Renal pelvis (tissue), 1 donor: ENCODE measurements at regions not wholly inside any gene's neighbourhood (a gene's known extent, or its start where the extent isn't known, plus 50 kb on each side); places are given as distances from the start of the nearest gene placed in this dataset.
A peak's percentile ranks its signal among the peaks of the same experiment; 100 is the strongest.

Source experiments
- DNase-seq: peaks from one replicate; pipeline ENCODE4 v3.0.0-alpha.2; 2013

GRCh38 chr9:111195766-111196165, 134.3 kb downstream of the OR2K2 start:
- no peak for DNase-seq

GRCh38 chr9:111193095-111193494, 136.9 kb downstream of the OR2K2 start:
- DNase-seq, result no peak

DNA sequence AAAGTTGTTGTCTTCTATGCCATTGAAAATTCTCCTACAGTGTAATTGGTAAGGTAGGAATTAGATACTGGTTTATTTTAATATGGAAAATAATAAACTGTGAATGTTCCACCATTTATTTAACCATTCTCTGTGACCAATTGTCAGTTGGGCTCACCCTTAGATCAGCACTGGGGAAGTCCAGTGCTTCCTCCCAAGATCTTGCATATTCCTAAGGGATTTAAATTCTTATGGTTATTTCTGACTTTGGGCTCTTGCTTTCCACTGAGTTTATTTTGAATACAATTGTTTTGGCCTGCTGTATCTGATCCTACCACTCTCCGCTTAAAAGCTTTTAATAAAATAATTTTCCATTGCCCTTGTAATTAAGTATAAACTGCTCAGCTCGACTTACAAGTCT, 137.4 kb downstream of the OR2K2 start:
- no peak for DNase-seq

GRCh38 chr9:111190347-111190746, 139.7 kb downstream of the OR2K2 start:
- DNase-seq, result no peak

DNA sequence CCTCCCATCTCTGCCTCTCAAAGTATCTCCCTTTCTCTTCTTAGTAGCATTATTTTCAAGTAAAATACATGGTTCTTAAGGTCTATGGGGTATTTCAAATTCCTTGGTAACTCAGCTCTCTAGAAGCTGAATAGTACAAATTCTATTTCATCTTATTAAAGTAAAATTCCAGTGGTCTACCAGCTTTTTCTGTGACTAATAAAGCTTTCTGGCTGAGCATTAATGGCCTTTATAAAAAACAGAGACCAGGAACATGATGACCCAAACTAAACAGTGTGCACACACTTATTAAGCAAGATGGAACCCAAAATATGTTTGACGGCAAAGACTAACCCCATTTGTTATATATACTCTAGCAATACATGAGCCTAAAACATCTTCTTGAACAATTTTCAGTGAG, 142.6 kb downstream of the OR2K2 start:
- no peak for DNase-seq

DNA sequence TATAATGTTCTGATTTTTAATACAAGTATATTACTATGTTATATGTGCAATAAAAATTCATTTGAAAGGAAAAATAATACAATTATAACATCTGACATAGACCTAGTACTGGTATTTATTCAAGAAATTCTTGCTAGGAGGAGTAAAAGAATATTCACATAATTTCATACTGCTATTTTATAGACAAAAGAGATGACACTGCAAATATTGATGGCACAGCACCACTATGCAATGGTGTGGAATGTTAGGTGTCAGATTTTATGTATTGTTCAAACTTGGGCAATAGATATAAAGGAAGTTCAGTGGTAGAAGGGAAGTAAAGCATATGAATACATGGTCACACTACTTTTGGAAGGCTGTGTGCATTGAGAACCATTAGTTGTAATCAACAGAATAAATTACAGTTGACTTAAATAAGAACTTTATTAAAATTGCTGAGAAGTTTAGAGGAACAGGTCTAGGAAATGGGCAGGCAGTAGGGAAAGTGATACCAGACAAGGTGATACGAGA, 143.9 kb downstream of the OR2K2 start:
- DNase-seq, result no peak

DNA sequence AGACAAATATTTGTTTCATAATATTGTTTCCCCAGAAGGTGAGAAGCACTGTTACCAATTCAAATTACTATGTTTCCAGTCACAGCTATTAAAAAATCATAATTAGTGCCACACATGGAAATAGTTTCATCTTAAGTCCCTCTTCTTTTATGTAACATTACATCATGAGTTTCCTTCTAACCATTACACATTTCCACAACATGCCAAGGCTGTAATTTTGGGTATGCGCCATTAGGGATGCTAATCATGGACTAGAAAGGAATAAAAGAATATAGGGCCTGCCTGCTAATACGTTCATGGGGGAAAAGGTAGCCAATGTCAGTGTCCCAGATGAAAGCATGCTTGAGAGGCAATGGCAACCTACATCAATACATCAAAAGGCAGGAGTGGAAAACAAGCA, 142.5 kb upstream of the LPAR1 start:
- DNase-seq, result no peak

- DNase-seq, result no peak
Observed at GRCh38 chr9:111179577-111179976, 141.3 kb upstream of the LPAR1 start.

DNA sequence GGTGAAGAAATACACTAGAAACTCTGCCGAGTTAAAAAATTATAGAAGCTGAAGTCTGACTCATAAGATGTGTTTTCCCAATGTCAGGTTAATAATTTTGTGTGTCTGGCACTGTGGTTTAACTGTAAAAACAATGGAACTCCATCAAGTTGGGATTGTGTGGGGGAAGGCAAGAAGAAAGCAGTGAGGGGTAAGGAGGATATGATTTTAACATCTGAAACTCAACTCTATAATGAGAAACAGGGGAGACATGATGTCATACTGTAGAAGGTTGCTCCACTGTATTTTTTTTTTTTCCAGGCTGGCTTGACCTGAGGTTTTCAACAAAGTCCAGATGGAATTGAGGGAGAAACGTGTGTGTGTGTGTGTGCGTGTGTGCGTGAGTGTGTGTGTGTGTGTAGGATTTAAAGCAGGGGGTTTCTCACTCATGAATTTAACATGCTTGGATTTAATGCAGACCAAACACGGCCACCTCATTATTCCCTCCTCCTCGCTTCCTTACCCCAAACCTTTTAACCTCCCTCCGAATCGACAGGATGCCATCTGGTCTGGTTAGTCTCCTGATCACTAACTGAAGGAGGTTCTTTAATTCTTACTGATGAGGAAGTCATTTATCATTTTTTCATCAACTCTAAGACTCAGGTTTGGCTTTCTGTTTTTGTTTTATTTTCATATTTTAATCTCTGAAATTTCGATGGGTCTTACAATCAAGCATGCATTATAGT, 140.2 kb upstream of the LPAR1 start:
- DNase-seq, result no peak

DNA sequence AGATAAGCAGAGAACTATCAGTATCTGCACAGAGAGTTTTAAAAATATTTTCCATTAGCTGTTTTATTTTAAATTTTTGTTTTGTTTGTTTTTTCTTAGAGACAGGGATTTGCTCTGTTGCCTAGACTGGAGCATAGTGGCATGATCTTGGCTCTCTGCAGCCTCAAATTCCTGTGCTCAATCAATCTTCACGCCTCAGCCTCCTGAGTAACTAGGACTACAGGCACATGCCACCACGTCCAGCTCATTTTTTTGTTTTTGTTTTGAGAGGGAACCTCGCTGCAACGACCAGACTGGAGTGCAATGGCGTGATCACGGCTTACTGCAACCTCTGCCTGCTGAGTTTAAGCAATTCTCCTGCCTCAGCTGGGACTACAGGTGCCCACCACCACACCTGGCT, 138.2 kb upstream of the LPAR1 start:
- DNase-seq, result no peak

DNA sequence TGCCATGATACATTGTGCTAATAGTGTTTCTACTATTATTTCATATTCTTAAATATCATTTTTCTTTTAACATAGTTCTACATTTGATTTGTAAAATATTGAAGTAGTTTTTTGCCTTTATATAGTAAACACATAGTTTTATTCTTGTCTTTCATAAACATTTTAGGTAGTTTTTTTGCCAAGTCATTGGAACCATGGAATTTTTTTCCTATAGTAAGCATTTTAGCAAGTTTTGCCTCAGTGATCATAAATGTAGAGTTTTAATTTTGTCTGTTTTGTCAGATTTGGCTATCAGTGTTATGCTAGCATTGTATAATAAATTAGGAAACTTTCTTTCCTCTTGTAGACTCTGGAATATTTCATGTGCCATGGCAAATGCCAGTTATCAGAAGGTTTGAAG, 137.1 kb upstream of the LPAR1 start:
- DNase-seq, result no peak

GRCh38 chr9:111167341-111167740, 129.1 kb upstream of the LPAR1 start:
- DNase-seq, result no peak

- peak; percentile 76 for DNase-seq
Observed at GRCh38 chr9:111163716-111164389, 125.6 kb upstream of the LPAR1 start.

- no peak for DNase-seq
Observed at GRCh38 chr9:111162026-111162425, 123.8 kb upstream of the LPAR1 start.

GRCh38 chr9:111161015-111161415, 122.7 kb upstream of the LPAR1 start:
- DNase-seq, result no peak

GRCh38 chr9:111158999-111159398, 120.7 kb upstream of the LPAR1 start:
- no peak for DNase-seq

- no peak for DNase-seq
Observed at GRCh38 chr9:111158363-111158762, 120.1 kb upstream of the LPAR1 start.

DNA sequence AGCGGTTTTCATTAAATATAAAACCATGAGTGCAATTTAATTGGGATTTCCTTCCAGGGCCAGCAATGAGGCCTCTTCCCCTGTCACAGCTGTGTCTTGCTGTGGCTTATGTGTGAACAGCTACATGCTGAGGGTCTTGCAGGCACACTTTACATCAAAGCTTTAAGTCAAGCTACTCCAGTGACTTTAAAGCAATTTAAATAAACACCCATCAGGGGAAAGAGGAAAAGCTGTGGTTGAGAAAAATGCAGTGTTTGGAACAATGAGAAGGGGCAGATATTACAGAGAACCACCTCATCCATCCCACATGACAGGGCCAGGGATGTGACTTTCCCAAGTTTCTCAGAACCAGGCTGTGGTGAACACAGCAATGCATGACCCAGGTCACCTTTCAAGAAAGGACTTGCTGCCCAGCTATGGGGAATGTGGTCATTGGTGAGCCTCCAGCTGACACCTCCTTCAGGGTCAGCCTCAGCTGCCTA, 115.9 kb upstream of the LPAR1 start:
- DNase-seq, result no peak

DNA sequence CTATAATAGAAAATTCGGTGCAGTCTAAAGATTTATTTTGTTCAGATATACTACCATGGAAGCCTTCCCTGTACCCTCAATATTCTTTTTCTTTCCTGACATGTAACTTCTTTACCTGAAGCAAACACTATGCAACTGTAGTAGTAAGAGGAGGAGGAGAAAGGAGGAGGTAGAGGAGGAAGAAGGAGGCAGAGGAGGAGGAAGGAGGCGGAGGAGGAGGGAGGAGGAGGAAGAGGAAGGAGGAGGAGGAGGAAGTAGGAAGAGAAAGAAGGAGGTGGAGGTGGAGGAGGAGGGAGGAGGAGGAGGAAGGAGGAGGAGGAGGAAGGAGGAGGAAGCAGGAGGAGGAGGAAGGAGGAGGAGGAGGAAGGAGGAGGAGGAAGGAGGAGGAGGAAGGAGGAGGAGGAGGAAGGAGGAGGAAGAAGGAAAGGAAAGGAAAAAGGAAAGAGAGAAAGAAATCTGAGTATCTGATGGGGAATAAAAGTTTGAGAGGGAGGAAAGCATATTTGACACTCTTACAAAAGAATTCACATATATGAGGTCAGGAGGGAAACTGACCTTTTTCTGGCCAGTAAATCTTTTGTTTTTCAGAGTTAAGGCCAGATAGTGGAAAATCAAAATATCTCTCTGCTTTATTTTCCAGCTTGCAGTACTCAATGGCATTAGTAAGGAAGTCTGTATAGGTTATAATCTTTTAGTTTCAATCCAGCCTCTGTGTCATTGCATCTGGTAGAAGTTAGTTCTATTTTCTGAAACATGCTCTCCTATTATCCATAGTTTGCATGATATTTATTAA, 114.5 kb upstream of the LPAR1 start:
- no peak for DNase-seq

GRCh38 chr9:111151537-111151936, 113.3 kb upstream of the LPAR1 start:
- DNase-seq, result no peak

DNA sequence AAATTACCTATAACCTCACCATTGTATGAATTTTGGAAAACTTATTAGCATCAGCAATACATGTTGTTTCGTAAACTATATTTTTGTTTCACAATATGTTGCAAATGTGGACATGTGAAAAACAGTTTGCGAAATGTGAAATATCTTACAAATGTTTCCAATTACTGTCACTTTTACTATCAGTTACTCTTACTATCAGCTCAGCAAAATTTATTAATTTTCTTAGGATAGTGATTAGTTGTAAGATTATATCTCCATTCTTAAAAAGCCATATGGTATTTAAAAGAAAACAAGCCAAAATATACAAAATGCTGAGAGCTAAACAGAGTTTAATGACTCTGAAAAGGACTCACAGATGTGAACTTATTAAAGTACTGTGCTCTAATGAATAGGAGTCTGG, 111.9 kb upstream of the LPAR1 start:
- no peak for DNase-seq

DNA sequence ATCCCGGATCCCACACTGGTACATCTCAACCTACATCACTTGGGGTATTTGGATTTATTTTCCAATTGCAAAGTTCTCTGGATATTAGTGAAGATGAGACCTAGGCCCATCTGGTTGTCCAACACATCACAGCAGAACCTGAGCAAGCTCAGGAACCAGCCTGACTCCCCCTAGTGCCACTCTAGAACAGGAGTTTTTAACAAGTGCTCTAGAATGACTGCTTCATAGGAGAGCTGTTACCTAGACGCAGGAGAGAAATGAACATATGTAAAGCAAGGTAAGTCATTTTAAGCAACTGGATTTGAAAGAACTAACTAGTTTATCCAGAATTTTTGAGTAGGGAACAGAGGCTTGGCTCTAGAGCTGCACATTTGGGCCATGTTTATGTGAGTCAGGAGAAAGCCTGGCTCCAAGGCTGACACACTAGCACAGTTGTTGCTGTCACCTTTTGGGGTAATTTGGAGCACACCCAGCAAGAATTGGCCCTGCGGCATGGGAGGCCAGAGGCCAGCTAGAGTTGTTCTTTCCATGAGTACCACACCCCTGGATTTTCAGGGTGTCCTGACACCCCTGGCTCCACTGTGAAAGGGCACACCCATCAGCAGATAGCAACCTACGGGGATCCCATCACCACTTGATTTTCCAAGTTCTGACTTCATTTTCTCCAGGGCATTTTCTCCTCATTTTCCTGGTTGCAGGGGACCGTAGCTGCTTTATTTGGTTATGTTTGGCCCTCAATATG, 110.9 kb upstream of the LPAR1 start:
- no peak for DNase-seq
